Body of pancreas (tissue), 4 donors: ENCODE measurements at regions not wholly inside any gene's neighbourhood (a gene's known extent, or its start where the extent isn't known, plus 50 kb on each side); places are given as distances from the start of the nearest gene placed in this dataset.
"Not testable (repeated sequence)": the region's sequence is repeated elsewhere in the genome, so short reads cannot be mapped to it uniquely, and the experiment has no call there.

Experiments used
- ATAC-seq: fragments of 150-250 bp; one replicate; pipeline ENCODE4 v1.9.1; 2016
- DNase-seq, 4 donors: peaks; one replicate each; pipeline ENCODE4 v3.0.0-alpha.2; 2019
- H3K27ac ChIP-seq, 4 donors: fragments of 200-600 bp; sonication (generic); 1 replicate in 3 of 4; 2 replicates in 1 of 4; pipeline versions ENCODE4 v1.5.1 to v1.6.1; 2016 to 2019; ENCODE audit warnings: mild to moderate bottlenecking in 1 of 4, mixed read lengths in 1 of 4, moderate library complexity in 1 of 4
- H3K27me3 ChIP-seq, 2 donors: fragments of 200-600 bp; sonication (generic); one replicate each; pipeline ENCODE4 v1.6.0; 2016; ENCODE audit warnings: mild to moderate bottlenecking in 1 of 2
- H3K36me3 ChIP-seq, 2 donors: fragments of 200-600 bp; sonication (generic); replicated peaks in 1 of 2; 2 replicates each; pipeline ENCODE4 v1.5.1; 2016; ENCODE audit warnings: low read depth in 2 of 2; ENCODE audit not compliant: insufficient read depth in 1 of 2
- H3K4me1 ChIP-seq: fragments of 200-600 bp; sonication (generic); one replicate; pipeline ENCODE4 v1.6.0; 2016
- H3K4me3 ChIP-seq, 2 donors: fragments of 200-600 bp; sonication (generic); 1 replicate in 1 of 2; 2 replicates in 1 of 2; pipeline ENCODE4 v1.5.1; 2016 to 2019
- H3K9me3 ChIP-seq, 3 donors: fragments of 200-600 bp; sonication (generic); 1 replicate in 2 of 3; 2 replicates in 1 of 3; pipeline ENCODE4 v1.5.1; 2016
- POLR2A ChIP-seq, 3 donors: fragments of 450-650 bp; IDR thresholded peaks; one replicate each; pipeline ENCODE4 v1.6.1; 2016; ENCODE audit warnings: antibody characterized with exemption in 3 of 3, mild to moderate bottlenecking in 2 of 3
- WGBS, 2 donors: methylation state at CpG; one replicate each; pipeline ENCODE4 v1.1.5; 2017; 5-methylcytosine and 5-hydroxymethylcytosine counted together
- intact Hi-C: fragments of 100-400 bp; cut with DNase I; formaldehyde crosslinking; loops from one replicate; pipeline ENCODE4 v1.15.1; 2023
- TF ChIP-seq, protein P1 (sequence below), 7 experiments: fragments of 450-650 bp in 4 of 7; fragments of 200-600 bp in 3 of 7; sonication (generic) in 3 of 7; IDR thresholded peaks; one replicate each; pipeline ENCODE4 v1.5.1; 2016 to 2019; ENCODE audit warnings: antibody characterized with exemption in 7 of 7

DNA sequence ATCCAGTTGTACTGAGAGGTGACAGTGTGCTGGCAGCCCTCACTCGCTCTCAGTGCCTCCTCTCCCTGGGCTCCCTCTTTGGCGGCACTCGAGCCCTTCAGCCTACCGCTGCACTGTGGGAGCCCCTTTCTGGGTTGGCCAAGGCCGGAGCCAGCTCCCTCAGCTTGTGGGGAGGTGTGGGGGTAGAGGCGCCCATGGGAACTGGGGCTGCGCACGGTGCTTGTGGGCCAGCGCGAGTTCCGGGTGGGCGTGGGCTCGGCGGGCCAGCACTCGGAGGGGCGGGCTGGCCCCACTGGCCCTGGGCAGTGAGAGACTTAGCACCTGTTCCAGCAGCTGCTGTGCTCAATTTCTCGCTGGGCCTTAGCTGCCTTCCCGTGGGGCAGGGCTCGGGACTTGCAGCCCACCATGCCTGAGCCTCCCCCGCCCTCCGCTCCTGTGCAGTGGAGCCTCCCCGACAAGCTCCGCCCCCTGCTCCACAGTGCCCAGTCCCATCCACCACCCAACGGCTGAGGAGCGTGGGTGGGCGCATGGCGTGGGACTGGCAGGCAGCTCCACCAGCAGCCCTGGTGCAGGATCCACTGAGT, 342.2 kb upstream of the ZNF608 start:
- ATAC-seq (no peak), DNase-seq (no peak)
- no peak overlapping the region for H3K4me3 ChIP-seq
- H3K4me1 ChIP-seq = no peaks in the 10 kb centered on the region
- H3K9me3 ChIP-seq = no peaks in the 10 kb centered on the region
- H3K36me3 ChIP-seq = no peaks in the 10 kb centered on the region
- TF ChIP-seq POLR2A (IDR thresholded peaks at IDR 0.05) = no peak
- TF ChIP-seq, protein P1, sequence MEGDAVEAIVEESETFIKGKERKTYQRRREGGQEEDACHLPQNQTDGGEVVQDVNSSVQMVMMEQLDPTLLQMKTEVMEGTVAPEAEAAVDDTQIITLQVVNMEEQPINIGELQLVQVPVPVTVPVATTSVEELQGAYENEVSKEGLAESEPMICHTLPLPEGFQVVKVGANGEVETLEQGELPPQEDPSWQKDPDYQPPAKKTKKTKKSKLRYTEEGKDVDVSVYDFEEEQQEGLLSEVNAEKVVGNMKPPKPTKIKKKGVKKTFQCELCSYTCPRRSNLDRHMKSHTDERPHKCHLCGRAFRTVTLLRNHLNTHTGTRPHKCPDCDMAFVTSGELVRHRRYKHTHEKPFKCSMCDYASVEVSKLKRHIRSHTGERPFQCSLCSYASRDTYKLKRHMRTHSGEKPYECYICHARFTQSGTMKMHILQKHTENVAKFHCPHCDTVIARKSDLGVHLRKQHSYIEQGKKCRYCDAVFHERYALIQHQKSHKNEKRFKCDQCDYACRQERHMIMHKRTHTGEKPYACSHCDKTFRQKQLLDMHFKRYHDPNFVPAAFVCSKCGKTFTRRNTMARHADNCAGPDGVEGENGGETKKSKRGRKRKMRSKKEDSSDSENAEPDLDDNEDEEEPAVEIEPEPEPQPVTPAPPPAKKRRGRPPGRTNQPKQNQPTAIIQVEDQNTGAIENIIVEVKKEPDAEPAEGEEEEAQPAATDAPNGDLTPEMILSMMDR (IDR thresholded peaks at IDR 0.05) = no peak
- 95 to 98% methylated on average over 8 to 26 of the region's 27 CpGs for WGBS, 2 donors
- no peaks in the 10 kb centered on the region for H3K27me3 ChIP-seq
- no peak overlapping the region for H3K27ac ChIP-seq
- intact Hi-C loops = no loop called here

DNA sequence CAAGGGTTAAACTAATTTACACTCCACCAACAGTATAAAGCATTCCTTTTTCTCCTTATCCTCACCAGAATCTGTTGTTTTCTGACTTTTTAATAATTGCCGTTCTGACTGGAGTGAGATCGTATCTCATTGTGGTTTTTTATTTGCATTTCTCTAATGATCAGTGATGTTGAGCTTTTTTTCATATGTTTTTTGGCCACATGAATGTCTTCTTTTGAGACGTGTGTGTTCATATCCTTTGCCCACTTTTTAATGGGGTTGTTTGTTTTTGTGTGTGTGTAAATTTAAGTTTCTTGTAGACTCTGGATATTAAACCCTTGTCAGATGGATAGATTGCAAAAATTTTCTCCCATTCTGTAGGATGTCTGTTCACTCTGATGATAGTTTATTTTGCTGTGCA, 345.7 kb upstream of the ZNF608 start:
- 51 to 87% methylated on average over 3 of the region's 3 CpGs for WGBS, 2 donors
- H3K4me1 ChIP-seq, H3K27me3 ChIP-seq, H3K27ac ChIP-seq, intact Hi-C loops, H3K4me3 ChIP-seq, H3K9me3 ChIP-seq, H3K36me3 ChIP-seq, DNase-seq, ATAC-seq: not testable (repeated sequence)

GRCh38 chr5:125093776-125094175, 347.3 kb upstream of the ZNF608 start:
- no peak for ATAC-seq
- intact Hi-C loops = no loop called here
- no peaks in the 10 kb centered on the region for H3K36me3 ChIP-seq
- TF ChIP-seq, protein P1 (IDR thresholded peaks at IDR 0.05) = no peak
- no peak for TF ChIP-seq POLR2A (IDR thresholded peaks at IDR 0.05)
- no peak overlapping the region for H3K27ac ChIP-seq
- no peaks in the 10 kb centered on the region for H3K4me1 ChIP-seq
- H3K9me3 ChIP-seq = no peaks in the 10 kb centered on the region
- H3K4me3 ChIP-seq = no peak overlapping the region
- no peaks in the 10 kb centered on the region for H3K27me3 ChIP-seq
- no peak for DNase-seq
- 93 to 98% methylated on average over 3 of the region's 3 CpGs for WGBS, 2 donors

- H3K9me3 ChIP-seq = no peaks in the 10 kb centered on the region
- ATAC-seq = no peak
- 93 to 96% methylated on average over 1 of the region's 1 CpG for WGBS, 2 donors
- intact Hi-C loops = no loop called here
- no peaks in the 10 kb centered on the region for H3K27me3 ChIP-seq
- TF ChIP-seq, protein P1 (IDR thresholded peaks at IDR 0.05) = no peak
- no peak for TF ChIP-seq POLR2A (IDR thresholded peaks at IDR 0.05)
- no peak for DNase-seq
- H3K36me3 ChIP-seq = no peaks in the 10 kb centered on the region
- H3K27ac ChIP-seq = no peak overlapping the region
- no peak overlapping the region for H3K4me3 ChIP-seq
- no peaks in the 10 kb centered on the region for H3K4me1 ChIP-seq
Observed at GRCh38 chr5:125100342-125100741, 353.9 kb upstream of the ZNF608 start.

DNA sequence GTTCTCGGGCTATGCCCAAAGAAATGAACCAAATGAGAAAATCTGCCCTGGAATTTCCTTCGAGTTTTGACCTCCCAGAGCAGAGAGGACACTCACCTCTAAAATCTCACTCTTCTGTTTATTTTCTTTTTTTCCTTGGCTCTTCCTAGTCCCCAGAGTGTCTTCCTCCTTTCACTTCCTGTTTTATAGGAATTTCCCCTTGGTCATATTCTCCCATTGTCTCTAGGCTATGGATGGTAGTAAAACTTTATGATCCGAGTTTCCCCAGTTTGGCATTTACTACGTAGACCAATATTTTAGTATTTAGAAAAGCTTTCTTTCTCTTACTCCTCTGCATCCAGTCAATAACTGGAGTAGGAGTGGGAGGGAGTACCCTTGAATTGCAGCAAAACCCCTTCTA, 354.5 kb upstream of the ZNF608 start:
- Histone ChIP-seq H3K4me1 (no peaks in the 10 kb centered on the region), H3K9me3 (no peaks in the 10 kb centered on the region), H3K27ac (no peak overlapping the region), H3K36me3 (no peaks in the 10 kb centered on the region), H3K4me3 (no peak overlapping the region), H3K27me3 (no peaks in the 10 kb centered on the region)
- ATAC-seq = no peak
- intact Hi-C loops = no loop called here
- DNase-seq = no peak
- no peak for TF ChIP-seq POLR2A (IDR thresholded peaks at IDR 0.05)
- TF ChIP-seq, protein P1 (IDR thresholded peaks at IDR 0.05) = no peak
- WGBS, 2 donors = 88 to 92% methylated on average over 4 of the region's 4 CpGs
